Suppressor macrophage treated with lipopolysaccharide for 1 hour (primary cell): ENCODE measurements at regions not wholly inside any gene's neighbourhood (a gene's known extent, or its start where the extent isn't known, plus 50 kb on each side); places are given as distances from the start of the nearest gene placed in this dataset.

Source experiments
- DNase-seq, 3 donors: peaks; one replicate each; pipeline ENCODE4 v3.0.0-alpha.2; 2020 to 2022

- no peak for DNase-seq
Observed at GRCh38 chr1:115412286-115412685, 74.2 kb upstream of the NGF start.

DNA sequence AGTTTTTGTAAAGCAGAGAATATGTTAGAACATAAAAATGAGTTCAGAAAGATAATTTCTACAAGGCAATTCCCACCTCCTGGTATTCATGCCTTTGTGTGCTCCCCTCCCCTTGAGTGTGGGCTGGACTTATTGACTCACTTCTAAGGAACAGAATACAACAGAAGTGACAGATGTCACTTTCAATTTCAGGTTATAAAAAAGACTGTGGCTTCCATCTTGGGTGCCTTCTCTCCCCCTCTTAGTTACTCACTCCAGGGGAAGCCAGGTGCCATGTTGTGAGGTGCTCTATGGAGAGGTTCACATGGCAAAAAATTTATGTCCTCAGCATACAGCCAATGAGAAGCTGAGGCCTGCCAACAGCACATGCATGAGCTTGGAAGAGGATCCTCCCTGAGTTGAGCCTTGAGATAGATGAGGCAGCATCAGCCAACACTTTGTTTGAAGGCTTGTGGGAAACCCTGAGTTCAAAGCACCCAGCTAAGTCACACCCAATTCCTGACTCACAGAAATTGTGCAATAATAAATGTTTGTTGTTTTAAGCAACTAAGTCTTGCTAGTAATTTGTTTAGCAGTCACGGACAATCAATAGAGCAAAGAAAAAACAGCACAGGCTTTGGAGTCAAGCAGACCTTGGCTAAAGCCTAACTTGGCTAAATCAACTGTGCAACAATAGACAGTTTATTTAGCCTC is 73.5 kb upstream of the NGF start:
- DNase-seq = peak; percentile 26 to 47 (median 38)

DNA sequence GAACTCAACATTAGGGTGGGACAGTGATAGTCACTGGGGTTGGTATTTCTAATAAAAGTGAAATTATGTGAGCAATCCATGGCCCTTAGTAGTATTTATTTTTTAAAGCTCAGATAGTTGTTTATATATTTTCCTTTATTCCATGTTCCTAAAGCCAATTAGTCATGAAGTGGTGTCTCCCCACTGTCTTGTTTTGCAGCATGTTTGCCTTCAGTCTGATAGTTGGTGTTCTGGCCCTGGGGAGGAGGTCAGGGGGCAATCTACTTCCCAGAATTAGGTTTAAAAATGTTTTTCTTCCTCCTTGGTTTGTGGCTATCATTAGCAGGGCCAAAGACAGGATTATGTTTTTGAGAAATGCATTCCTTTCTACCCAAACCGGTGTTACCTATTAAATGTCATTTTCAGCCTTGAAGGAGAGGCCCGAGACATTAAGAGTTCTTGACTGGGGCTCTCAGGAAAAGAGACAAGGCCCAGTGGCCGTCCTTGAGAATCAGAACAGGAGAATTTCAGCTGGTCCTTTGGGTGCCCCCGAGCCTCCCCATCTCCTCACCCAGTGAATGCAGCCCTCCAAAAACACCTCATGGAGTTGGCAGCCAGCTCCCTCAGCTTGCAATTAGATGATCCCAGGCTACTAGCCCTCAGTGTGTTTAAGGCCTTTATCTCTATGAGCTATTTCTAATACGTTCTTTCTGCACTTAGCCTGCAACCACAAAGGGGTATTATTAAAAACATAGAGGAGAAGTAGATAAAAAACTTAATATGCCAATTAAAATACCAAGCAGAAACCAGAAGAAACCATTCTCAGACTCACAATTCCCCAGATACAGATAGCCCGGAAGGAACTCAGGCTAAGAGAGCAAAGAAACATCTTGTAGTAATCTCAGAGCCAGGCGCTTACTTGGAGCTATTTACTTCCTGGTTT is 71.3 kb upstream of the NGF start:
- DNase-seq = no peak

- no peak for DNase-seq
Observed at GRCh38 chr1:115408533-115408932, 70.5 kb upstream of the NGF start.

GRCh38 chr1:115404911-115405310 is 66.9 kb upstream of the NGF start:
- no peak for DNase-seq

- no peak for DNase-seq
Observed at GRCh38 chr1:115402753-115403184, 64.7 kb upstream of the NGF start.

DNA sequence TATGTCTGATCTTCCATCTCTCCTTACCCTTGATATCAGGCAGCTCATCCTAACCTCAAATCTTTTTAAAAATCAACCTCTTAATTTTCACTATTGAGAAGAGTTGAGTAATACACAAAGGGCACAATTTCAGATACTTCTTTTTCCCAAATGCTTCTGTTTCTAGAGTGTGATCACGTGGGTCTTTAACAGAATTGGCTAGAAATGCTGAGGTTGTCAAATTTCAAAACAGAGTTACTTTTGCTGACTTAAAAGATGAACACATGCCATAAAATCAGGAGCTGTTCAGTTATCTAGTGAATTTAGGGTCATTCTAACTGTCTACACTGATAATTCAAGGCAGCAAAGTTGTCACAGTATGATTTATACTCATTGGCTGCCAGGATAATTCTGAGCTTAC is 63.6 kb upstream of the NGF start:
- no peak for DNase-seq

DNA sequence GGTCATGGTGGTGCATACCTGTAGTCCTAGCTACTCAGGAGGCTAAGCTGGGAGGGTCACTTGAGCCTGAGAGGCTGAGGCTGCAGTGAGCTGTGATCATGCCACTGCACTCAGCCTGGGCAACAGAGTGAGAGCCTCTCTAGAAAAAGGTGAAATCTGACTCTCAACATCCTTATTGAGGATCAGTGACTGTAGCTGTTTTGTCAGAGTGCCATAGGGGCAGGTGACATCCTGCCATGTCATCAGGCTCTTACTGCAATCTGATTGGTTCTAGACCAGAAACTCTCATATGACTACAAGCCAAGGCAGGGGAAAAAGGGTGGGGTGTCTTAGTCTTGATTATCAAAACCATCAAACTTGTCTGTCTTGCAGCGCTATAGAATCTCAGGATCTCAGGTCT is 62.8 kb upstream of the NGF start:
- no peak for DNase-seq

GRCh38 chr1:115400426-115400825 is 62.4 kb upstream of the NGF start:
- no peak for DNase-seq

- DNase-seq = no peak
Observed at GRCh38 chr1:115398745-115399144, 60.7 kb upstream of the NGF start.
